ENCODE measurements at regions not wholly inside any gene's neighbourhood (a gene's known extent, or its start where the extent isn't known, plus 50 kb on each side); places are given as distances from the start of the nearest gene placed in this dataset.

DNA sequence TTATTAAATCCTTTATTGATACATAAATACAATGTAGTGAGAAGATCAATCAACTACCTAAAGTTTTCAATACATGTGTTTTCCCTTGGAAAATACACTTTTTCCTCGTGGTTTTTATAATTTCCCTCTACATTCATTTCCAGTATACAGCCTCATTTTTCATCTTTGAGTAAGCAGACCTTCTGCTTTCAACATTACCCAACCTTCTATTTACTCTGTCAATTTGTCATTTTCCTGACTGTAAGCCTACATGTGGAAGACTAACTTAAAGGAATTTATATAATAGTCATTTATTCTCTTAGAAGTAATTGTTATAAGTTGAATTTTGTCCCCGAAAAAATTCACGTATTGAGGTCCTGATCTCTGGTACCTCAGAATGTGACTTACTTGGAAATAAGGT is 594.0 kb downstream of the NUP35 start:
- no peak for TF ChIP-seq POLR2AphosphoS5 (IDR thresholded peaks at IDR 0.05)
- TF ChIP-seq, protein P1, sequence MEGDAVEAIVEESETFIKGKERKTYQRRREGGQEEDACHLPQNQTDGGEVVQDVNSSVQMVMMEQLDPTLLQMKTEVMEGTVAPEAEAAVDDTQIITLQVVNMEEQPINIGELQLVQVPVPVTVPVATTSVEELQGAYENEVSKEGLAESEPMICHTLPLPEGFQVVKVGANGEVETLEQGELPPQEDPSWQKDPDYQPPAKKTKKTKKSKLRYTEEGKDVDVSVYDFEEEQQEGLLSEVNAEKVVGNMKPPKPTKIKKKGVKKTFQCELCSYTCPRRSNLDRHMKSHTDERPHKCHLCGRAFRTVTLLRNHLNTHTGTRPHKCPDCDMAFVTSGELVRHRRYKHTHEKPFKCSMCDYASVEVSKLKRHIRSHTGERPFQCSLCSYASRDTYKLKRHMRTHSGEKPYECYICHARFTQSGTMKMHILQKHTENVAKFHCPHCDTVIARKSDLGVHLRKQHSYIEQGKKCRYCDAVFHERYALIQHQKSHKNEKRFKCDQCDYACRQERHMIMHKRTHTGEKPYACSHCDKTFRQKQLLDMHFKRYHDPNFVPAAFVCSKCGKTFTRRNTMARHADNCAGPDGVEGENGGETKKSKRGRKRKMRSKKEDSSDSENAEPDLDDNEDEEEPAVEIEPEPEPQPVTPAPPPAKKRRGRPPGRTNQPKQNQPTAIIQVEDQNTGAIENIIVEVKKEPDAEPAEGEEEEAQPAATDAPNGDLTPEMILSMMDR (IDR thresholded peaks at IDR 0.05) = no peak
- no peak for TF ChIP-seq EP300 (IDR thresholded peaks at IDR 0.05)
- no peak for TF ChIP-seq POLR2A (IDR thresholded peaks at IDR 0.05)
- 69% methylated on average over 3 of the region's 3 CpGs for WGBS

DNA sequence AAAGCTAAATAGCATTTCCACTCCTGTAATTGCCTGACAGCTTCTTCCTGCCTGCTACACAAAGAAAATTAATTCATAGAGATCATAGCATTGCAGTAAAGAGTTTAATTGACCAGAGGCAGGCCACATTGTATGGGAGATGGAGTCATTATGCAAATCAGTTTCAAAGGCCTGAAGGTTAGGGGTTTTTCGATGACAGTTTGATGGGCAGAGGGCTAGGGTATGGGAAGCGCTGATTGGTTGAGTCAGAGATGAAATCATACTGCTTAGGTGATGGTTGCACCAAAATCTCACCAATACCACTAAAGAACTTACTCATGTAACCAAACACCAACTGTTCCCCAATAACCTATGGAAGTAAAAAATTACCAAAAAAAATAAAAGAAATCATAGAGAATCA is 599.0 kb downstream of the NUP35 start:
- DNase-seq (ENCODE audit: low spot score in 2 of 2) = no peak
- no peaks in the 10 kb centered on the region for H3K27me3 ChIP-seq
- WGBS = 97% methylated on average over 2 of the region's 2 CpGs

More for the DNA sequence above, 594.0 kb downstream of the NUP35 start:
- Histone ChIP-seq H3K27ac (no peak overlapping the region), H3K4me1 (no peaks in the 10 kb centered on the region), H3K9me3 (no peaks in the 10 kb centered on the region), H3K36me3 (no peaks in the 10 kb centered on the region), H3K27me3 (no peaks in the 10 kb centered on the region), H3K4me3 (no peak overlapping the region)
- no peak for DNase-seq (ENCODE audit: low spot score in 2 of 2)

DNA sequence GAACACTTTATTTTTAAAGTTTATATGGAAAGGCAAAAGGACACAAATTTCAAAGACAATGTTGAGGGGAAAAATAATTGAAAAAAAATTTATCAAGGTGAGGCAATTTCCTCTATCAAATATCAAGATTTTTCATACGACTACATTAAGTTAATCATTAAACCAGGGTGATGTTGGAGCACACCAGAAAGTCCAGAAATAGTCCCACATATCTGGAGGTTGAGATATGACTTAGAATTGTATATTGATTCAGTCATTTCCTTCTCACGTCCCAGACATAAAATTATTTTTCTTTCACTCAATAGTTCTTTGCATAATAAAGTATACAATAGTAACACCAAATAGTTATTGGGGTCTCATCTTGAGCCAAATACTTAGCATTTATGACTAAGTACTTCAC is 605.1 kb downstream of the NUP35 start:
- no peak for TF ChIP-seq POLR2AphosphoS5 (IDR thresholded peaks at IDR 0.05)
- TF ChIP-seq, protein P1 (IDR thresholded peaks at IDR 0.05) = no peak
- no peak for DNase-seq (ENCODE audit: low spot score in 2 of 2)
- 59% methylated on average over 2 of the region's 2 CpGs for WGBS

More for the DNA sequence above, 599.0 kb downstream of the NUP35 start:
- Histone ChIP-seq H3K36me3 (no peaks in the 10 kb centered on the region), H3K4me1 (no peaks in the 10 kb centered on the region), H3K4me3 (no peak overlapping the region), H3K27ac (no peak overlapping the region), H3K9me3 (no peaks in the 10 kb centered on the region)
- TF ChIP-seq, protein P1 (IDR thresholded peaks at IDR 0.05) = no peak
- TF ChIP-seq POLR2AphosphoS5 (IDR thresholded peaks at IDR 0.05) = no peak
- no peak for TF ChIP-seq EP300 (IDR thresholded peaks at IDR 0.05)
- TF ChIP-seq POLR2A (IDR thresholded peaks at IDR 0.05) = no peak

DNA sequence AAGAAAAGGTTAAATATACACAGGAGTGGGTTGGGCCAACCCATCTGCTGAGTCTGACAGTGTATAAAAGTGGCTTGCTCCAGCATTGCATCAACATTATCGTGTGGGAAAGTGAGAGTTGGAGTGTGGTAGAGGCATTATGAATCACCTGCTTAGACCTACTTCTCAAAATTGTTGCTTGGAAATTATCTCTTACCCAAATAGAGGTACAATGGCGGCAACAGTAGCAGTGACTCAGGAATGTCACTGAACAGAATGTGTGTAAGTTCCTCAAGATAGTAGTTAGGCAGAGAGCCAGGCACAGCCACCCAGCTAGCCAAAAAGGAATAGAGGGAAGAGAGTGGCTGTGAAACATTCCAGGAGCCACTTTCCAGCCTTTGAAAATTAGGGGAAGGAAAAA is 616.0 kb downstream of the NUP35 start:
- H3K36me3 ChIP-seq = no peaks in the 10 kb centered on the region
- 75% methylated on average over 2 of the region's 2 CpGs for WGBS
- no peak overlapping the region for H3K4me3 ChIP-seq
- no peak for DNase-seq (ENCODE audit: low spot score in 2 of 2)
- no peaks in the 10 kb centered on the region for H3K27me3 ChIP-seq
- H3K9me3 ChIP-seq = no peaks in the 10 kb centered on the region
- no peaks in the 10 kb centered on the region for H3K4me1 ChIP-seq
- TF ChIP-seq POLR2A (IDR thresholded peaks at IDR 0.05) = no peak
- TF ChIP-seq EP300 (IDR thresholded peaks at IDR 0.05) = no peak
- TF ChIP-seq POLR2AphosphoS5 (IDR thresholded peaks at IDR 0.05) = no peak
- TF ChIP-seq, protein P1 (IDR thresholded peaks at IDR 0.05) = no peak
- no peak overlapping the region for H3K27ac ChIP-seq

More for the DNA sequence above, 605.1 kb downstream of the NUP35 start:
- no peaks in the 10 kb centered on the region for H3K4me1 ChIP-seq
- no peaks in the 10 kb centered on the region for H3K9me3 ChIP-seq
- no peaks in the 10 kb centered on the region for H3K27me3 ChIP-seq
- no peak overlapping the region for H3K4me3 ChIP-seq
- no peaks in the 10 kb centered on the region for H3K36me3 ChIP-seq
- H3K27ac ChIP-seq = no peak overlapping the region

DNA sequence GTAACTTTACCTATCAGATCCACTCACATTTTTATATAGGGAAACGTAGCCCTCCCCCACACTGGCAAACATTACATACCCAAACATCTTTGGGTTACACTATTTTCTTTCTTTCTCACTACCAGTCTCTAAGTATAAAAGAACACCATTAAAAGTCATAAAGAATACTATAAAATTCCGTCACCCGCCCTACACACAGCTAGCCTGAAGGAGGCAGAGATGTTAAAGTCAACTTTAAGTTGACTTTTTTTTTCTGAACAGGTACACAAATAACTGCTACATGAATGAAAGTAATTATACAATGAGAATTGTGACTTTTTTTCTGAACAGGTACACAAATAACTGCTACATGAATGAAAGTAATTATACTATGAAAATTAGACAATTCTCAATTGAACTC is 628.3 kb downstream of the NUP35 start:
- no peak for DNase-seq (ENCODE audit: low spot score in 2 of 2)
- Histone ChIP-seq H3K27me3 (no peaks in the 10 kb centered on the region), H3K4me1 (no peaks in the 10 kb centered on the region), H3K4me3 (no peak overlapping the region), H3K27ac (no peak overlapping the region), H3K36me3 (no peaks in the 10 kb centered on the region), H3K9me3 (no peaks in the 10 kb centered on the region)
- TF ChIP-seq EP300 (IDR thresholded peaks at IDR 0.05) = no peak
- no peak for TF ChIP-seq POLR2A (IDR thresholded peaks at IDR 0.05)
- TF ChIP-seq POLR2AphosphoS5 (IDR thresholded peaks at IDR 0.05) = no peak
- TF ChIP-seq, protein P1 (IDR thresholded peaks at IDR 0.05) = no peak
- WGBS = 77% methylated on average over 3 of the region's 3 CpGs

Data from suprapubic skin (tissue), 4 donors.